HG02981 (cell line): ENCODE measurements at regions not wholly inside any gene's neighbourhood (a gene's known extent, or its start where the extent isn't known, plus 50 kb on each side); places are given as distances from the start of the nearest gene placed in this dataset.
A peak's percentile ranks its signal among the peaks of the same experiment; 100 is the strongest.

Experiments used
- ATAC-seq: cut with Tn5 transposase; IDR thresholded peaks from one replicate; pipeline ENCODE4 v1.9.1; 2021; ENCODE audit warnings: mild to moderate bottlenecking, moderate library complexity; ENCODE audit not compliant: unreplicated experiment

- no peak for ATAC-seq
Measured at GRCh38 chr2:147385600-147385999, 459.2 kb upstream of the ACVR2A start.

- ATAC-seq, result no peak
Measured at GRCh38 chr2:147384659-147385058, 460.2 kb upstream of the ACVR2A start.

GRCh38 chr2:147382322-147382948 is 462.4 kb upstream of the ACVR2A start:
- no peak for ATAC-seq

- ATAC-seq, result no peak
Measured at GRCh38 chr2:147378403-147378802, 466.4 kb upstream of the ACVR2A start.

GRCh38 chr2:147375073-147375472 is 469.8 kb upstream of the ACVR2A start:
- no peak for ATAC-seq

- no peak for ATAC-seq
Measured at GRCh38 chr2:147374423-147374811, 470.4 kb upstream of the ACVR2A start.

GRCh38 chr2:147373800-147374422 is 470.9 kb upstream of the ACVR2A start:
- ATAC-seq, result no peak

GRCh38 chr2:147368306-147368705 is 476.5 kb upstream of the ACVR2A start:
- no peak for ATAC-seq

GRCh38 chr2:147366279-147366678 is 478.6 kb upstream of the ACVR2A start:
- no peak for ATAC-seq

- no peak for ATAC-seq
Measured at GRCh38 chr2:147365622-147366021, 479.2 kb upstream of the ACVR2A start.

GRCh38 chr2:147364597-147364996 is 480.2 kb upstream of the ACVR2A start:
- peak; percentile 71 for ATAC-seq

GRCh38 chr2:147363181-147363580 is 481.6 kb upstream of the ACVR2A start:
- ATAC-seq, result no peak

GRCh38 chr2:147358375-147358774 is 486.5 kb upstream of the ACVR2A start:
- no peak for ATAC-seq

GRCh38 chr2:147356157-147356556 is 488.7 kb upstream of the ACVR2A start:
- ATAC-seq, result no peak

GRCh38 chr2:147355706-147356105 is 489.1 kb upstream of the ACVR2A start:
- ATAC-seq, result no peak

GRCh38 chr2:147353072-147353381 is 491.8 kb upstream of the ACVR2A start:
- no peak for ATAC-seq

GRCh38 chr2:147352264-147353071 is 492.4 kb upstream of the ACVR2A start:
- no peak for ATAC-seq

GRCh38 chr2:147351784-147352183 is 493.0 kb upstream of the ACVR2A start:
- no peak for ATAC-seq

GRCh38 chr2:147348931-147349555 is 495.8 kb upstream of the ACVR2A start:
- no peak for ATAC-seq

GRCh38 chr2:147346142-147346541 is 498.7 kb upstream of the ACVR2A start:
- ATAC-seq, result no peak

GRCh38 chr2:147345246-147345645 is 499.6 kb upstream of the ACVR2A start:
- no peak for ATAC-seq

GRCh38 chr2:147342329-147342728 is 502.5 kb upstream of the ACVR2A start:
- ATAC-seq, result no peak
